Breast epithelium (tissue), 4 donors: ENCODE measurements at regions not wholly inside any gene's neighbourhood (a gene's known extent, or its start where the extent isn't known, plus 50 kb on each side); places are given as distances from the start of the nearest gene placed in this dataset.
"Not testable (repeated sequence)": the region's sequence is repeated elsewhere in the genome, so short reads cannot be mapped to it uniquely, and the experiment has no call there.

Experiments
- DNase-seq, 2 donors: peaks; one replicate each; pipeline ENCODE4 v3.0.0-alpha.2; 2019; ENCODE audit warnings: low spot score in 2 of 2
- H3K27ac ChIP-seq, 2 donors: fragments of 200-600 bp; sonication (generic) in 1 of 2; one replicate each; pipeline ENCODE4 v1.5.1; 2016 to 2019; ENCODE audit warnings: mild to moderate bottlenecking in 1 of 2
- H3K27me3 ChIP-seq, 2 donors: fragments of 200-600 bp; sonication (generic) in 1 of 2; one replicate each; pipeline versions ENCODE4 v1.5.1 to v1.6.0; 2017 to 2019; ENCODE audit warnings: control low read depth in 1 of 2, mild to moderate bottlenecking in 1 of 2
- H3K36me3 ChIP-seq: fragments of 200-600 bp; one replicate; pipeline ENCODE4 v1.5.1; 2019
- H3K4me1 ChIP-seq, 2 donors: fragments of 200-600 bp; sonication (generic); one replicate each; pipeline ENCODE4 v1.5.1; 2016 to 2019; ENCODE audit warnings: control low read depth in 1 of 2
- H3K4me3 ChIP-seq, 3 donors: fragments of 200-600 bp; sonication (generic); 1 replicate in 2 of 3; 2 replicates in 1 of 3; pipeline ENCODE4 v1.5.1; 2016 to 2019; ENCODE audit warnings: mild to moderate bottlenecking in 3 of 3, moderate library complexity in 2 of 3
- H3K9me3 ChIP-seq, 2 donors: fragments of 200-600 bp; sonication (generic) in 1 of 2; one replicate each; pipeline ENCODE4 v1.5.1; 2016 to 2019; ENCODE audit warnings: control low read depth in 1 of 2
- POLR2A ChIP-seq: fragments of 450-650 bp; IDR thresholded peaks from one replicate; pipeline ENCODE4 v1.6.1; 2016; ENCODE audit warnings: antibody characterized with exemption, mild to moderate bottlenecking, moderate library complexity
- POLR2AphosphoS5 ChIP-seq, 3 donors: sonication (generic); formaldehyde crosslinking; IDR thresholded peaks; one replicate each; pipeline ENCODE4 v1.6.1; 2017; ENCODE audit warnings: antibody characterized with exemption in 3 of 3
- intact Hi-C: fragments of 100-400 bp; cut with DNase I; formaldehyde crosslinking; loops from one replicate; pipeline ENCODE4 v1.15.1; 2023; ENCODE audit warnings: low total_unique reads
- TF ChIP-seq, protein P1 (sequence below), 3 donors: fragments of 450-650 bp; IDR thresholded peaks; one replicate each; pipeline ENCODE4 v1.5.1; 2016 to 2017; ENCODE audit warnings: antibody characterized with exemption in 3 of 3, mild to moderate bottlenecking in 3 of 3, moderate library complexity in 3 of 3

DNA sequence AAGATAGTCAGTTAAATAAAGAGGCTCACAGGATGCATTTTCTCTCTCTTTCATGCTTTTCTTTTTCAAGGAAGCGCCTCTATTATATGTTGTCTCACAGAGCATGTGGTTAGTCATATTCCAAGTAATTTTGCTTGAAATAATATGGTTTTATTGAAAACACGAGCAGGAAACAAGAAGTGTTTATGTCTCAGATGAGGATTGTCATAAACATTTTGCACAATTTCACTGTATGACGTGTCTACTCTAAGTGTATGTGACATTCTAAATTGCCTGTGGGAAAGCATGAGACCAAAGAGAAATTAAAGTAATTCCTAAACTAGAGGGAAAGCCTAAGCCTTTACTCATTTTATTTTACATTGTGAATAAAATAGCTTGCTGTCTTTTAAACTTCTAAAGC is 818.6 kb downstream of the EPHA3 start:
- intact Hi-C loops = no loop called here
- Histone ChIP-seq H3K4me1 (no peaks in the 10 kb centered on the region), H3K9me3 (no peaks in the 10 kb centered on the region), H3K36me3 (no peaks in the 10 kb centered on the region), H3K27me3 (no peaks in the 10 kb centered on the region), H3K27ac (no peak overlapping the region), H3K4me3 (no peak overlapping the region)
- TF ChIP-seq, protein P1, sequence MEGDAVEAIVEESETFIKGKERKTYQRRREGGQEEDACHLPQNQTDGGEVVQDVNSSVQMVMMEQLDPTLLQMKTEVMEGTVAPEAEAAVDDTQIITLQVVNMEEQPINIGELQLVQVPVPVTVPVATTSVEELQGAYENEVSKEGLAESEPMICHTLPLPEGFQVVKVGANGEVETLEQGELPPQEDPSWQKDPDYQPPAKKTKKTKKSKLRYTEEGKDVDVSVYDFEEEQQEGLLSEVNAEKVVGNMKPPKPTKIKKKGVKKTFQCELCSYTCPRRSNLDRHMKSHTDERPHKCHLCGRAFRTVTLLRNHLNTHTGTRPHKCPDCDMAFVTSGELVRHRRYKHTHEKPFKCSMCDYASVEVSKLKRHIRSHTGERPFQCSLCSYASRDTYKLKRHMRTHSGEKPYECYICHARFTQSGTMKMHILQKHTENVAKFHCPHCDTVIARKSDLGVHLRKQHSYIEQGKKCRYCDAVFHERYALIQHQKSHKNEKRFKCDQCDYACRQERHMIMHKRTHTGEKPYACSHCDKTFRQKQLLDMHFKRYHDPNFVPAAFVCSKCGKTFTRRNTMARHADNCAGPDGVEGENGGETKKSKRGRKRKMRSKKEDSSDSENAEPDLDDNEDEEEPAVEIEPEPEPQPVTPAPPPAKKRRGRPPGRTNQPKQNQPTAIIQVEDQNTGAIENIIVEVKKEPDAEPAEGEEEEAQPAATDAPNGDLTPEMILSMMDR (IDR thresholded peaks at IDR 0.05) = no peak
- TF ChIP-seq POLR2A = no peak
- no peak for TF ChIP-seq POLR2AphosphoS5 (IDR thresholded peaks at IDR 0.05)
- no peak for DNase-seq

DNA sequence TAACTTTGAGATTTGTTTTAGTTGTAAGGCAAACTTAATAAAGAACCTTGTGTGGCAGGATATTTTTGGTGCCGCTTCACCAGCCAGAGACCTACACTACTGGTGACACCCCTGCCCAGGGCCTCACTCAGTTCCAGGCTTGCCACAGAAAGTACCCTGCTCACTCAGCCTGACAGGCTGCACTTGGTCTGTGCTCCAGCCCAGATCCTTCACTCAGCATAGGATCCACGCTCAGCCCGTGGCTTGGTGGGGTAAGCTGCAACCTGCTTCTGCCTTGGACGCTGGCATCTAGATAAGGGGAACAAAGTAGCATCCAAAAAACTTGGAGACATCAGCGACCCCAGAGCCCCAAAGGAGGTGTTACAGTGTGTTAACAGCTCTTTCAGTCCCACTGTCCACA is 825.5 kb downstream of the EPHA3 start:
- Histone ChIP-seq H3K27ac (no peak overlapping the region), H3K4me1 (no peaks in the 10 kb centered on the region), H3K4me3 (no peak overlapping the region), H3K9me3 (peaks cover 0 to 8% of the 10 kb centered on the region in 2 donors), H3K36me3 (no peaks in the 10 kb centered on the region), H3K27me3 (no peaks in the 10 kb centered on the region)
- TF ChIP-seq POLR2A = no peak
- no peak for TF ChIP-seq POLR2AphosphoS5 (IDR thresholded peaks at IDR 0.05)
- TF ChIP-seq, protein P1 (IDR thresholded peaks at IDR 0.05) = no peak
- no peak for DNase-seq
- intact Hi-C loops = no loop called here

DNA sequence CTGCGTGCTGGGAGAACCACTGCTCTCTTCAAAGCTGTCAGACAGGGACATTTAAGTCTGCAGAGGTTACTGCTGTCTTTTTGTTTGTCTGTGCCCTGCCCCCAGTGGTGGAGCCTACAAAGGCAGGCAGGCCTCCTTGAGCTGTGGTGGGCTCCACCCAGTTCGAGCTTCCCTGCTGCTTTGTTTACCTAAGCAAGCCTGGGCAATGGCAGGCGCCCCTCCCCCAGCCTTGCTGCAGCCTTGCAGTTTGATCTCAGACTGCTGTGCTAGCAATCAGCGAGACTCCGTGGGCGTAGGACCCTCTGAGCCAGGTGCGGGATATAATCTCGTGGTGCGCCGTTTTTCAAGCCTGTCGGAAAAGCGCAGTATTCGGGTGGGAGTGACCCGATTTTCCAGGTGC is 837.0 kb downstream of the EPHA3 start:
- H3K4me1 ChIP-seq, H3K36me3 ChIP-seq, H3K27me3 ChIP-seq, H3K9me3 ChIP-seq, H3K4me3 ChIP-seq, H3K27ac ChIP-seq, DNase-seq, intact Hi-C loops: not testable (repeated sequence)

DNA sequence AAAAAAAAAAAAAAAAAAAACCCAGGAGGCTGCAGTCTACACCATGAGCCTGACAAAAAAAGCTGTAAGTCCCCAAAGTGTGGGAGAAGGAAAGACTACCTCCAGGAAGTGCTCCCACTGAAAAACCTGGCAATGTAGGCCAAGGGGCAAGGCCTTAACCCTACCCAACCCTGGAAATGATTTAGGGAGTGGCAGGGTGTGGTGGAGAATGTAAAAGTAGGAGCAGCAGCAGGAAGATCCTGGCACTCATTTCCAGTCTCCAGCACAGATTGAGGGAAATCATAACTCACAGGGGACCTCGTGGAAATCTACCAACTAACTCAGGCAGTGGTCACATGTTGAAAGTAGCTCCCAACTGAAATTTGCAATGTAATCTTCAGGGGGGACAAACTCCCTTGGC is 839.5 kb downstream of the EPHA3 start:
- no peak for DNase-seq
- TF ChIP-seq, protein P1 (IDR thresholded peaks at IDR 0.05) = no peak
- TF ChIP-seq POLR2A (no peak), POLR2AphosphoS5 (IDR thresholded peaks at IDR 0.05) (no peak)
- Histone ChIP-seq H3K9me3 (no peaks in the 10 kb centered on the region), H3K4me1 (no peaks in the 10 kb centered on the region), H3K4me3 (no peak overlapping the region), H3K27me3 (no peaks in the 10 kb centered on the region), H3K27ac (no peak overlapping the region), H3K36me3 (no peaks in the 10 kb centered on the region)
- intact Hi-C loops = no loop called here

DNA sequence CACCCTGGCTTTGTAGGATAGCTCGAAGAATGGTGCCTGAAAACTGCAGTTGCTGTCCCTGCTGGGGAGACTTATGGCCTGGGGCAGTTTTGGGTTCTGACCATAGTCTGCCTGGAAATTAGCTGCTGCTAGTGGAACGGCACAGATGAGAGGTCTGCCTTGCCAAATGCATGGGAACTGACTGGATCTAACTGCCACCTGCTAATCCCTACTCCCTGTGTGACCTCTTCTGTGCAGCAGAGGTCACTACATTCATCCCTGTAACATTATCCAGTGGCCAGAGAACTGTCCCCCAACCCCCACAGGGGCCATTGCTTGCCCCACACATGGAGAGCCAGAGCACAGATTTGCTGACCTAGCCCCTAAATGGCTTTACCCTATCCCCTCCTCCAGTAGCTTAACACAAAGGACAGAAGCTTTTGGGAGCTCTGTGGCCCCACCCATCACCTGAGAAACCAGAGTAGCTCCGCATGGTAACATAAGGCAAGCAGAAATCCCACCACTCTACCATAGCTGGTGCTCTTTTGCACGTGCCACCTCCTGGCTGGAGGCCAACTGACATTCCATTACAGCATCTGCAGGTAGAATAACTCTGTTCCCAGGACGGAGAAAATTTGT is 840.0 kb downstream of the EPHA3 start:
- Histone ChIP-seq H3K36me3 (no peaks in the 10 kb centered on the region), H3K27me3 (no peaks in the 10 kb centered on the region), H3K27ac (no peak overlapping the region), H3K4me1 (no peaks in the 10 kb centered on the region), H3K9me3 (no peaks in the 10 kb centered on the region), H3K4me3 (no peak overlapping the region)
- intact Hi-C loops = no loop called here
- DNase-seq = no peak
- TF ChIP-seq POLR2AphosphoS5 (IDR thresholded peaks at IDR 0.05) = no peak
- no peak for TF ChIP-seq POLR2A
- TF ChIP-seq, protein P1 (IDR thresholded peaks at IDR 0.05) = no peak

DNA sequence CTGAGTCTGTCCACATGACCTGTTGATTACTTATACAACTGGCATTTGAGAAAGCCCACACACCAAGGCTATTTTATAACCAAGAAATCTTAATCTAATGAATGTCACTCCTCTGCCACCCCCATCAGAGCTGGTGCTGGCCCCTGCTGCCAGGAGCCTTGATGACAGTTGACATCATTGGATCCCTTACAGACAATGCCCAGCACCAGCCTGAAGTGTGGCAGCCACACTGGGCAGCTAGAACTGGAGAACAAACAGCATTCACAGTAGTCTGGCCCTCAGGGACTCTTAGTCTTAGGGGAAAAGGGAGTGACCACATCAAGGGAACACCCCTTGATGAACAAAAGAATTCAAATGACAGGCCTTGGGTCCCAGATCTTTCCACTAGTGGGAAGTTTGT is 840.6 kb downstream of the EPHA3 start:
- Histone ChIP-seq H3K36me3 (no peaks in the 10 kb centered on the region), H3K4me1 (no peaks in the 10 kb centered on the region), H3K4me3 (no peak overlapping the region), H3K27ac (no peak overlapping the region), H3K27me3 (no peaks in the 10 kb centered on the region), H3K9me3 (no peaks in the 10 kb centered on the region)
- intact Hi-C loops = no loop called here
- TF ChIP-seq POLR2A (no peak), POLR2AphosphoS5 (IDR thresholded peaks at IDR 0.05) (no peak)
- TF ChIP-seq, protein P1 (IDR thresholded peaks at IDR 0.05) = no peak
- no peak for DNase-seq
